OCI-LY7 (cell line): ENCODE measurements at regions not wholly inside any gene's neighbourhood (a gene's known extent, or its start where the extent isn't known, plus 50 kb on each side); places are given as distances from the start of the nearest gene placed in this dataset.

Experiments
- BruUV-seq: library from RNA; stranded (reverse); fragments of 400-500 nt; replicated peaks from 2 replicates; lab custom pipeline; 2021; lab: Mats Ljungman, UMichigan
- CTCF ChIA-PET: fragments of 300-600 bp; sonication (Branson Sonifier 250); formaldehyde crosslinking; loops from one replicate; lab custom pipeline; 2022; ENCODE audit warnings: antibody characterized with exemption; ENCODE audit not compliant: unreplicated experiment; lab: Charles Lee
- POLR2A ChIA-PET: fragments of 300-600 bp; sonication (Branson Sonifier 250); formaldehyde crosslinking; loops from one replicate; lab custom pipeline; 2022; ENCODE audit warnings: antibody characterized with exemption; lab: Charles Lee
- DNase-seq: peaks from one replicate; pipeline ENCODE4 v3.0.0-alpha.2; 2015; ENCODE audit warnings: low spot score
- H2AFZ ChIP-seq: fragments of 200-600 bp; sonication (generic), shearing (Covaris generic); 2 replicates; pipeline ENCODE4 v1.6.1; 2014; ENCODE audit warnings: mild to moderate bottlenecking, antibody characterized with exemption, low read length, moderate library complexity
- H3K27ac ChIP-seq: fragments of 200-600 bp; sonication (generic); 2 replicates; pipeline ENCODE4 v1.5.1; 2014; ENCODE audit warnings: mixed run types, low read depth, mild to moderate bottlenecking, moderate library complexity, low read length, inconsistent platforms; ENCODE audit not compliant: poor library complexity, severe bottlenecking
- H3K36me3 ChIP-seq: fragments of 200-600 bp; sonication (generic); 2 replicates; pipeline ENCODE4 v1.6.1; 2014; ENCODE audit warnings: mild to moderate bottlenecking, antibody characterized with exemption, low read length, moderate library complexity, mixed read lengths; ENCODE audit not compliant: insufficient read depth
- H3K4me1 ChIP-seq: fragments of 200-600 bp; sonication (generic); 2 replicates; pipeline ENCODE4 v1.5.1; 2014; ENCODE audit warnings: mild to moderate bottlenecking, low read length; ENCODE audit not compliant: insufficient read depth, poor library complexity, severe bottlenecking
- H3K4me2 ChIP-seq: fragments of 200-600 bp; sonication (generic); 2 replicates; pipeline ENCODE4 v1.6.1; 2014; ENCODE audit warnings: mild to moderate bottlenecking, low read length
- H3K4me3 ChIP-seq: fragments of 200-600 bp; sonication (generic); 2 replicates; pipeline ENCODE4 v1.5.1; 2014; ENCODE audit warnings: mild to moderate bottlenecking, low read depth, low read length; ENCODE audit not compliant: poor library complexity, severe bottlenecking
- H3K79me2 ChIP-seq: fragments of 200-600 bp; sonication (generic); 2 replicates; pipeline ENCODE4 v1.6.1; 2016; ENCODE audit warnings: low read depth, mild to moderate bottlenecking, low read length, moderate library complexity, mixed read lengths; ENCODE audit not compliant: insufficient read depth
- H3K9me2 ChIP-seq: fragments of 200-600 bp; sonication (generic); 2 replicates; pipeline ENCODE4 v1.6.1; 2016; ENCODE audit warnings: mild to moderate bottlenecking, low read length, mixed read lengths; ENCODE audit not compliant: insufficient read depth
- H3K9me3 ChIP-seq: fragments of 200-600 bp; sonication (generic); 2 replicates; pipeline ENCODE4 v1.6.1; 2014; ENCODE audit warnings: mild to moderate bottlenecking, mixed run types, low read length, mixed read lengths
- H4K20me1 ChIP-seq: fragments of 200-600 bp; sonication (generic); 2 replicates; pipeline ENCODE4 v1.6.1; 2014; ENCODE audit warnings: mild to moderate bottlenecking, antibody characterized with exemption, low read length, moderate library complexity, mixed read lengths; ENCODE audit not compliant: insufficient read depth
- CTCF ChIP-seq: fragments of 200-600 bp; sonication (generic); conservative IDR thresholded peaks from 2 replicates; pipeline ENCODE4 v1.5.1; 2014; ENCODE audit warnings: mild to moderate bottlenecking, antibody characterized with exemption, low read length, moderate library complexity, mixed read lengths
- EZH2phosphoT487 ChIP-seq: fragments of 200-600 bp; sonication (generic); IDR thresholded peaks from 2 replicates; pipeline ENCODE4 v1.6.1; 2018; ENCODE audit warnings: low read depth, borderline replicate concordance, mild to moderate bottlenecking, mixed run types, antibody characterized with exemption, low read length, moderate library complexity, mixed read lengths
- intact Hi-C: fragments of 100-400 bp; cut with micrococcal nuclease; formaldehyde crosslinking; loops from one replicate; pipeline ENCODE4 v1.10.0; 2022; ENCODE audit not compliant: unreplicated experiment

GRCh38 chr1:57887964-57888491 is 464.2 kb upstream of the DAB1 start:
- Histone ChIP-seq H2AFZ (no peak overlapping the region), H3K4me1 (no peaks in the 10 kb centered on the region), H3K9me2 (no peaks in the 10 kb centered on the region), H3K4me2 (no peak overlapping the region), H3K79me2 (no peaks in the 10 kb centered on the region), H3K27ac (no peak overlapping the region), H3K9me3 (no peaks in the 10 kb centered on the region), H4K20me1 (no peaks in the 10 kb centered on the region), H3K36me3 (no peaks in the 10 kb centered on the region), H3K4me3 (no peak overlapping the region)
- ChIA-PET CTCF (no interaction called here), POLR2A (no interaction called here)
- TF ChIP-seq CTCF (no peak), EZH2phosphoT487 (no peak)
- intact Hi-C loops, result no loop called here
- DNase-seq, result no peak
- BruUV-seq, result no TSS peak

GRCh38 chr1:57886376-57886775 is 462.5 kb upstream of the DAB1 start:
- BruUV-seq, result no TSS peak
- Histone ChIP-seq H3K9me2 (no peaks in the 10 kb centered on the region), H3K4me1 (no peaks in the 10 kb centered on the region), H3K4me3 (no peak overlapping the region), H3K79me2 (no peaks in the 10 kb centered on the region), H3K27ac (no peak overlapping the region), H3K4me2 (no peak overlapping the region), H2AFZ (no peak overlapping the region), H4K20me1 (no peaks in the 10 kb centered on the region), H3K36me3 (no peaks in the 10 kb centered on the region), H3K9me3 (no peaks in the 10 kb centered on the region)
- ChIA-PET POLR2A (interaction anchor here (0.8 kb wide), 1 partner anchor 23 kb away, joined by 3 read pairs; no protein-coding TSS in a partner anchor), CTCF (no interaction called here)
- intact Hi-C loops, result no loop called here
- TF ChIP-seq EZH2phosphoT487 (no peak), CTCF (no peak)
- no peak for DNase-seq

GRCh38 chr1:57883642-57883995 is 459.8 kb upstream of the DAB1 start:
- H3K79me2 ChIP-seq, result no peaks in the 10 kb centered on the region
- POLR2A ChIA-PET, result no interaction called here
- CTCF ChIA-PET, result no interaction called here
- no peak overlapping the region for H3K27ac ChIP-seq
- BruUV-seq, result no TSS peak
- H3K9me3 ChIP-seq, result no peaks in the 10 kb centered on the region
- no peaks in the 10 kb centered on the region for H3K36me3 ChIP-seq
- no peaks in the 10 kb centered on the region for H4K20me1 ChIP-seq
- no peak overlapping the region for H2AFZ ChIP-seq
- no peak overlapping the region for H3K4me2 ChIP-seq
- no peaks in the 10 kb centered on the region for H3K9me2 ChIP-seq
- H3K4me3 ChIP-seq, result no peak overlapping the region
- TF ChIP-seq EZH2phosphoT487 (no peak), CTCF (no peak)
- intact Hi-C loops, result no loop called here
- DNase-seq, result no peak
- no peaks in the 10 kb centered on the region for H3K4me1 ChIP-seq
